Body of pancreas (tissue), 4 donors: ENCODE measurements at regions not wholly inside any gene's neighbourhood (a gene's known extent, or its start where the extent isn't known, plus 50 kb on each side); places are given as distances from the start of the nearest gene placed in this dataset.

Experiments used
- ATAC-seq: fragments of 150-250 bp; one replicate; pipeline ENCODE4 v1.9.1; 2016
- DNase-seq, 4 donors: peaks; one replicate each; pipeline ENCODE4 v3.0.0-alpha.2; 2019
- H3K27ac ChIP-seq, 4 donors: fragments of 200-600 bp; sonication (generic); 1 replicate in 3 of 4; 2 replicates in 1 of 4; pipeline versions ENCODE4 v1.5.1 to v1.6.1; 2016 to 2019; ENCODE audit warnings: mild to moderate bottlenecking in 1 of 4, mixed read lengths in 1 of 4, moderate library complexity in 1 of 4
- H3K27me3 ChIP-seq, 2 donors: fragments of 200-600 bp; sonication (generic); one replicate each; pipeline ENCODE4 v1.6.0; 2016; ENCODE audit warnings: mild to moderate bottlenecking in 1 of 2
- H3K36me3 ChIP-seq, 2 donors: fragments of 200-600 bp; sonication (generic); replicated peaks in 1 of 2; 2 replicates each; pipeline ENCODE4 v1.5.1; 2016; ENCODE audit warnings: low read depth in 2 of 2; ENCODE audit not compliant: insufficient read depth in 1 of 2
- H3K4me1 ChIP-seq: fragments of 200-600 bp; sonication (generic); one replicate; pipeline ENCODE4 v1.6.0; 2016
- H3K4me3 ChIP-seq, 2 donors: fragments of 200-600 bp; sonication (generic); 1 replicate in 1 of 2; 2 replicates in 1 of 2; pipeline ENCODE4 v1.5.1; 2016 to 2019
- H3K9me3 ChIP-seq, 3 donors: fragments of 200-600 bp; sonication (generic); 1 replicate in 2 of 3; 2 replicates in 1 of 3; pipeline ENCODE4 v1.5.1; 2016
- POLR2A ChIP-seq, 3 donors: fragments of 450-650 bp; IDR thresholded peaks; one replicate each; pipeline ENCODE4 v1.6.1; 2016; ENCODE audit warnings: antibody characterized with exemption in 3 of 3, mild to moderate bottlenecking in 2 of 3
- WGBS, 2 donors: methylation state at CpG; one replicate each; pipeline ENCODE4 v1.1.5; 2017; 5-methylcytosine and 5-hydroxymethylcytosine counted together
- intact Hi-C: fragments of 100-400 bp; cut with DNase I; formaldehyde crosslinking; loops from one replicate; pipeline ENCODE4 v1.15.1; 2023
- TF ChIP-seq, protein P1 (sequence below), 7 experiments: fragments of 450-650 bp in 4 of 7; fragments of 200-600 bp in 3 of 7; sonication (generic) in 3 of 7; IDR thresholded peaks; one replicate each; pipeline ENCODE4 v1.5.1; 2016 to 2019; ENCODE audit warnings: antibody characterized with exemption in 7 of 7

- H3K4me1 ChIP-seq, result peaks cover 4% of the 10 kb centered on the region
- no peaks in the 10 kb centered on the region for H3K36me3 ChIP-seq
- no peak overlapping the region for H3K27ac ChIP-seq
- intact Hi-C loops, result no loop called here
- no peaks in the 10 kb centered on the region for H3K9me3 ChIP-seq
- H3K4me3 ChIP-seq, result no peak overlapping the region
- WGBS, 2 donors, result 78 to 85% methylated on average over 5 of the region's 5 CpGs
- TF ChIP-seq, protein P1, sequence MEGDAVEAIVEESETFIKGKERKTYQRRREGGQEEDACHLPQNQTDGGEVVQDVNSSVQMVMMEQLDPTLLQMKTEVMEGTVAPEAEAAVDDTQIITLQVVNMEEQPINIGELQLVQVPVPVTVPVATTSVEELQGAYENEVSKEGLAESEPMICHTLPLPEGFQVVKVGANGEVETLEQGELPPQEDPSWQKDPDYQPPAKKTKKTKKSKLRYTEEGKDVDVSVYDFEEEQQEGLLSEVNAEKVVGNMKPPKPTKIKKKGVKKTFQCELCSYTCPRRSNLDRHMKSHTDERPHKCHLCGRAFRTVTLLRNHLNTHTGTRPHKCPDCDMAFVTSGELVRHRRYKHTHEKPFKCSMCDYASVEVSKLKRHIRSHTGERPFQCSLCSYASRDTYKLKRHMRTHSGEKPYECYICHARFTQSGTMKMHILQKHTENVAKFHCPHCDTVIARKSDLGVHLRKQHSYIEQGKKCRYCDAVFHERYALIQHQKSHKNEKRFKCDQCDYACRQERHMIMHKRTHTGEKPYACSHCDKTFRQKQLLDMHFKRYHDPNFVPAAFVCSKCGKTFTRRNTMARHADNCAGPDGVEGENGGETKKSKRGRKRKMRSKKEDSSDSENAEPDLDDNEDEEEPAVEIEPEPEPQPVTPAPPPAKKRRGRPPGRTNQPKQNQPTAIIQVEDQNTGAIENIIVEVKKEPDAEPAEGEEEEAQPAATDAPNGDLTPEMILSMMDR (IDR thresholded peaks at IDR 0.05), result no peak
- TF ChIP-seq POLR2A (IDR thresholded peaks at IDR 0.05), result no peak
- H3K27me3 ChIP-seq, result no peaks in the 10 kb centered on the region
- no peak for DNase-seq
- ATAC-seq, result no peak
These were observed 121.4 kb upstream of the TMCC3 start for GRCh38 chr12:94771741-94772140.

DNA sequence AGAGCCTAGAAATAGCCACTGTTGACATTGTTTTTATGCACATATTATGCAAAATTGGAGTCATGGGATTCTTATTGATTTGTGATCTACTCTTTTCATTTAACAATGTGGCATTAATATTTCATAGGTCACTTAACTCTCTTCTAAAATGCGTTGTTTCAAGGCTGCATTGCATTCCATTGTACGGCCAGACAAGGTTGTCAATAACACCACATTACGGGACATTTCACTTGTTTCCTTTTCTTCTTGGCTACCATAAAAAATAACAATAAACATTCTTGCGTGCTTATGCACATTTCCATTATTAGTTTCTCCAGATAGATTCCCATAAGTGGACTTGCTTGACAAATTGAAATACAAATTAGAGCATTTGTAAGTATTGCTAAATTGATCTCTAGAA, 120.8 kb upstream of the TMCC3 start:
- DNase-seq (no peak), ATAC-seq (no peak)
- Histone ChIP-seq H3K27ac (no peak overlapping the region), H3K4me1 (peaks cover 4% of the 10 kb centered on the region), H3K4me3 (no peak overlapping the region), H3K27me3 (no peaks in the 10 kb centered on the region), H3K36me3 (no peaks in the 10 kb centered on the region), H3K9me3 (no peaks in the 10 kb centered on the region)
- intact Hi-C loops, result no loop called here
- 76 to 79% methylated on average over 4 of the region's 4 CpGs for WGBS, 2 donors
- TF ChIP-seq POLR2A (IDR thresholded peaks at IDR 0.05), result no peak
- TF ChIP-seq, protein P1 (IDR thresholded peaks at IDR 0.05), result no peak

GRCh38 chr12:94770791-94771190, 120.4 kb upstream of the TMCC3 start:
- intact Hi-C loops, result no loop called here
- DNase-seq (no peak), ATAC-seq (no peak)
- WGBS, 2 donors, result 61% methylated on average over 6 of the region's 6 CpGs
- H3K4me3 ChIP-seq, result no peak overlapping the region
- H3K27me3 ChIP-seq, result no peaks in the 10 kb centered on the region
- H3K9me3 ChIP-seq, result no peaks in the 10 kb centered on the region
- no peak overlapping the region for H3K27ac ChIP-seq
- no peaks in the 10 kb centered on the region for H3K36me3 ChIP-seq
- H3K4me1 ChIP-seq, result peaks cover 4% of the 10 kb centered on the region
- TF ChIP-seq POLR2A (IDR thresholded peaks at IDR 0.05), result no peak
- TF ChIP-seq, protein P1 (IDR thresholded peaks at IDR 0.05), result no peak

GRCh38 chr12:94769776-94770759, 119.7 kb upstream of the TMCC3 start:
- no peak for ATAC-seq
- WGBS, 2 donors, result 41 to 42% methylated on average over 5 of the region's 5 CpGs
- no peaks in the 10 kb centered on the region for H3K36me3 ChIP-seq
- no peak for DNase-seq
- H3K4me1 ChIP-seq, result peaks cover 4% of the 10 kb centered on the region
- no peak overlapping the region for H3K27ac ChIP-seq
- H3K4me3 ChIP-seq, result no peak overlapping the region
- intact Hi-C loops, result loop anchor here (10.0 kb wide), 1 partner anchor 215 kb away; no protein-coding TSS in a partner anchor
- no peak for TF ChIP-seq POLR2A (IDR thresholded peaks at IDR 0.05)
- TF ChIP-seq, protein P1 (IDR thresholded peaks at IDR 0.05), result no peak
- no peaks in the 10 kb centered on the region for H3K9me3 ChIP-seq
- no peaks in the 10 kb centered on the region for H3K27me3 ChIP-seq
